ENCODE measurements at regions not wholly inside any gene's neighbourhood (a gene's known extent, or its start where the extent isn't known, plus 50 kb on each side); places are given as distances from the start of the nearest gene placed in this dataset.

GRCh38 chr1:94309829-94310569, 72.6 kb upstream of the ARHGAP29 start:
- TF ChIP-seq CTCF (IDR thresholded peaks at IDR 0.05 in 4 of 5, conservative IDR thresholded peaks at IDR 0.05 in 1 of 5) (no peak), POLR2A (IDR thresholded peaks at IDR 0.05) (no peak)

All from gastrocnemius medialis (tissue), 4 donors.